Activated T-helper 2 cell treated with anti-CD3 and anti-CD28 coated beads, Interferon-gamma antibody, Interleukin-2, Interleukin-4, amounts not matched to agents 10 μg/mL and 5 μg/mL and 100 μg/mL, durations not matched to agents 14 hours and 24 hours and 36 hours (primary cell): ENCODE measurements at regions not wholly inside any gene's neighbourhood (a gene's known extent, or its start where the extent isn't known, plus 50 kb on each side); places are given as distances from the start of the nearest gene placed in this dataset.

Experiments used
- DNase-seq: peaks from one replicate; pipeline ENCODE4 v3.0.0; 2021; ENCODE audit warnings: low spot score
- H3K27ac Mint-ChIP-seq: one replicate; pipeline ENCODE4 v1.8.0; 2021; ENCODE audit warnings: mixed read lengths
- H3K27me3 Mint-ChIP-seq: one replicate; pipeline ENCODE4 v1.8.0; 2021; ENCODE audit warnings: low read depth, mixed read lengths
- H3K36me3 Mint-ChIP-seq: one replicate; pipeline ENCODE4 v1.8.0; 2021; ENCODE audit warnings: low read depth, mixed read lengths
- H3K4me1 Mint-ChIP-seq: one replicate; pipeline ENCODE4 v1.8.0; 2021; ENCODE audit warnings: low read depth, mixed read lengths
- H3K4me3 Mint-ChIP-seq: one replicate; pipeline ENCODE4 v1.8.0; 2021; ENCODE audit warnings: low read depth, mild to moderate bottlenecking, moderate library complexity, mixed read lengths
- H3K9me3 Mint-ChIP-seq: one replicate; pipeline ENCODE4 v1.8.0; 2021; ENCODE audit warnings: mixed read lengths
- intact Hi-C: fragments of 100-400 bp; cut with micrococcal nuclease; formaldehyde crosslinking; loops from one replicate; pipeline ENCODE4 v1.15.1; 2023

- Mint-ChIP-seq H3K27ac (no peak overlapping the region), H3K9me3 (peaks cover 13% of the 10 kb centered on the region), H3K4me1 (no peaks in the 10 kb centered on the region), H3K27me3 (no peaks in the 10 kb centered on the region), H3K4me3 (no peak overlapping the region), H3K36me3 (no peaks in the 10 kb centered on the region)
- no peak for DNase-seq
- intact Hi-C loops: no loop called here
Observed at GRCh38 chr13:67366533-67366932, 136.4 kb upstream of the PCDH9 start.

DNA sequence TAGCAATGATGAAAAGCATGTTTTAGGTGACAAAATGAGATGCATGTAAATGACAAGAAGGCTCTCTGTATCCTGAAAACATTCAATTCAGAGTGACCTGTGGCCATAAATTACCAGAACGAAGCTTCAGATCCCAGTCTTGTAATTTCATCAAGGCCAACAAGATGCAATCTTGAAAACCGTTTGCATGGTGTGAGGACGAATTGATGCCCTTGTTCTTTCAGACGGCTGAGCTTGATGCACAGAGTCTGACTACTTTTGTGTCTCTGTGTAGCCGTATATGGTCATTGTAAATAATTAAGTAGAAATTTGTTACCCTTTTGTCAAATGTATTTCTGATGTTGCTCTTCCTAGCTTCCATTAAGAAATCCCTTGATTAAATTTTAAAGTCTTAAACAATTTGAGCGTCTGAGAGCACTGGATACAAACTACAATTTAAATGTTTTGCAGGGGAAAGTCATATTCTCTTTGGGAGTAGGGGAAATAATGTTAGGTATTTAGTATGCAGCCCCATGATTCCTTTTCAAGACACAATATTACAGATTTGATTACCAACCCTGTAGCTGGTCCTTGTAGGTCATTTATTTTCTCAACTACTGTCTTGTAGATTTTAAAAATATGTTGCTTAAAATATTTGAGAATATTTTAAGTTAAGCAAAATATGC lies 125.8 kb upstream of the PCDH9 start:
- H3K27ac Mint-ChIP-seq: no peak overlapping the region
- no peaks in the 10 kb centered on the region for H3K27me3 Mint-ChIP-seq
- intact Hi-C loops: no loop called here
- DNase-seq: no peak
- no peaks in the 10 kb centered on the region for H3K36me3 Mint-ChIP-seq
- no peak overlapping the region for H3K4me3 Mint-ChIP-seq
- H3K4me1 Mint-ChIP-seq: no peaks in the 10 kb centered on the region
- no peaks in the 10 kb centered on the region for H3K9me3 Mint-ChIP-seq

DNA sequence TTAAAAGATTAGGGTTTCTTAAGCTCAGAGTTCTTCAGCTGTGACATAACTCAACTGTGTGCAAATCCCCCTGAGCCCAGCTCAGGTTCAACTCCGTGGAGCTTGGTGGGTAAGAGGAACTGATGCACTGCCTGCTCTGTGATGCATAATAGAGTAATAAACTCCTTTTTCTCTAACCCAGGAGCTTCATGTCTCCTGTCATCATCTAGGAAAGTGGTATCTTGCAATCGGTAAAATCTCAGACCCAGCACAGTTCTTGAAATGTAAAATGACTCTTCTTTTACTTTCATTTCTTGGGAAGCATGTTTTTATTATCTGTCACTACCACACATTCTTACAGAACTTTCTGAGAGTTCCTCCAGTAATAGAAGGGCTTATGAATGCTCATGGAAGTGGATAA lies 123.8 kb upstream of the PCDH9 start:
- Mint-ChIP-seq H3K4me1 (no peaks in the 10 kb centered on the region), H3K27me3 (no peaks in the 10 kb centered on the region), H3K36me3 (no peaks in the 10 kb centered on the region), H3K9me3 (no peaks in the 10 kb centered on the region), H3K4me3 (no peak overlapping the region), H3K27ac (no peak overlapping the region)
- intact Hi-C loops: no loop called here
- no peak for DNase-seq

- no peak overlapping the region for H3K27ac Mint-ChIP-seq
- H3K4me1 Mint-ChIP-seq: no peaks in the 10 kb centered on the region
- intact Hi-C loops: no loop called here
Observed at GRCh38 chr13:67353031-67353430, 122.9 kb upstream of the PCDH9 start.

DNA sequence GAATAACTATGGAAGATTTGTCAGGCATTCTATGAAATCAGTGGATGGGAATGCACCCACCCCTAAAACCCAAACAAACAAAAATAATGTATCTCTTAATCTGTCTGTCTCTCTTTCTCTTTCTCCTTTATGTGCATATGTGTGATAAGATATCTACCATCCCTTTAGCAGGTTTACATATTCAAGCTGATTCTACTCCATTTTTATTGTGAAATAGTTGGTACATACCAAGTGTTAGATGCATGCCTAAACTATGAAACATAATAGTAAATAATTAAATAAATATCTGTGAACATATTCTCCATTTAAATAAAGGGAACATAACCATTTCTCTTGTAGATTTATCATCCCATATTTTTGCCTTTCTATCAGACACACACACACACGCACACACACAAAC lies 121.8 kb upstream of the PCDH9 start:
- intact Hi-C loops: no loop called here
- no peak overlapping the region for H3K27ac Mint-ChIP-seq
- no peaks in the 10 kb centered on the region for H3K27me3 Mint-ChIP-seq
- H3K4me3 Mint-ChIP-seq: no peak overlapping the region
- DNase-seq: no peak
- peaks cover 6% of the 10 kb centered on the region for H3K9me3 Mint-ChIP-seq
- no peaks in the 10 kb centered on the region for H3K36me3 Mint-ChIP-seq
- no peaks in the 10 kb centered on the region for H3K4me1 Mint-ChIP-seq

More at GRCh38 chr13:67353031-67353430, 122.9 kb upstream of the PCDH9 start:
- no peak for DNase-seq
- no peaks in the 10 kb centered on the region for H3K36me3 Mint-ChIP-seq
- H3K4me3 Mint-ChIP-seq: no peak overlapping the region
- H3K9me3 Mint-ChIP-seq: peaks cover under 1% of the 10 kb centered on the region
- H3K27me3 Mint-ChIP-seq: no peaks in the 10 kb centered on the region

DNA sequence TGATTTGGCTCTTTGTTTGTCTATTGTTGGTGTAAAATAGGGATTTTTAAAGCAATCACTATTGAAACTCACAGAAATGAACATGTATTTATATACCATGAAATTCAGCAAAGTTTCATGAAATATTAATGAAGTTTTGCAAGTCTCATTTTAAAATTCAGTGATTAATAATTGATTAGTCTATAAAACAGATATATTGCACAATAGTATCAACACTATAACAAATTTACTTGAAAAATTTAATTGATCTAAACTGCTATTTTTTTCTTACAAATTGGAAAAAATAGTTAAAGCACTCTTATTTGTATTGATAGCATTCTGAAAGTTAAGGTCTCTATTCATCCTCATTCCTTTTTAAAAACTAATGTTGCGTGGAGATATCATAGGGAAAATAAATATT lies 121.0 kb upstream of the PCDH9 start:
- DNase-seq: no peak
- H3K4me1 Mint-ChIP-seq: no peaks in the 10 kb centered on the region
- H3K4me3 Mint-ChIP-seq: no peak overlapping the region
- H3K27me3 Mint-ChIP-seq: no peaks in the 10 kb centered on the region
- peaks cover 9% of the 10 kb centered on the region for H3K9me3 Mint-ChIP-seq
- H3K27ac Mint-ChIP-seq: no peak overlapping the region
- intact Hi-C loops: no loop called here
- H3K36me3 Mint-ChIP-seq: no peaks in the 10 kb centered on the region

- Mint-ChIP-seq H3K9me3 (peaks cover 28% of the 10 kb centered on the region), H3K36me3 (no peaks in the 10 kb centered on the region), H3K4me1 (no peaks in the 10 kb centered on the region), H3K27ac (no peak overlapping the region), H3K27me3 (no peaks in the 10 kb centered on the region), H3K4me3 (no peak overlapping the region)
- intact Hi-C loops: no loop called here
- no peak for DNase-seq
Observed at GRCh38 chr13:67343777-67344176, 113.6 kb upstream of the PCDH9 start.

GRCh38 chr13:67341406-67341805 lies 111.3 kb upstream of the PCDH9 start:
- Mint-ChIP-seq H3K9me3 (peaks cover 32% of the 10 kb centered on the region), H3K4me1 (no peaks in the 10 kb centered on the region), H3K36me3 (no peaks in the 10 kb centered on the region), H3K27ac (no peak overlapping the region), H3K27me3 (no peaks in the 10 kb centered on the region), H3K4me3 (no peak overlapping the region)
- DNase-seq: no peak
- intact Hi-C loops: no loop called here

GRCh38 chr13:67330149-67330548 lies 100.0 kb upstream of the PCDH9 start:
- H3K36me3 Mint-ChIP-seq: no peaks in the 10 kb centered on the region
- intact Hi-C loops: no loop called here
- no peak overlapping the region for H3K4me3 Mint-ChIP-seq
- H3K4me1 Mint-ChIP-seq: no peaks in the 10 kb centered on the region
- H3K27ac Mint-ChIP-seq: no peak overlapping the region
- no peak for DNase-seq
- no peaks in the 10 kb centered on the region for H3K27me3 Mint-ChIP-seq
- no peaks in the 10 kb centered on the region for H3K9me3 Mint-ChIP-seq

DNA sequence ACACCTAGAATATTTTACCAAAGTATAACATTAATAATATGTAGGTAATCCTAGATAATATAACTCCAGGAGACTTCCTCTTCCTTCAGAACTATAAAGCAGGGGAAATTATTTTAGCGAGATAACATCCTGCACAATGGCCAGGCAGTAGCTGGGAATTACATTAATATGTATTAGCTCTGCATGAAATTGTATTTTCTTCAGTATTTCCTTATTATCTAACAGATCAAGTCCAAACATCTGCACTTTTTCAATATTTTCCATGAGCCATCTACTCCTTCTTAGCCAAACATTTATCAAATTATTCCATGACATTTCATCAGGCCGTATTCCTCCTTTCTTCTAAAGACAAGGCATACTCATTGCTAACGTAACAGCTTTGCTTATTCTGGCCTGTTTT lies 98.8 kb upstream of the PCDH9 start:
- Mint-ChIP-seq H3K27me3 (no peaks in the 10 kb centered on the region), H3K27ac (no peak overlapping the region), H3K4me1 (no peaks in the 10 kb centered on the region), H3K4me3 (no peak overlapping the region), H3K9me3 (no peaks in the 10 kb centered on the region), H3K36me3 (no peaks in the 10 kb centered on the region)
- no peak for DNase-seq
- intact Hi-C loops: no loop called here

GRCh38 chr13:67318860-67319259 lies 88.7 kb upstream of the PCDH9 start:
- H3K27me3 Mint-ChIP-seq: no peaks in the 10 kb centered on the region
- no peak for DNase-seq
- H3K4me1 Mint-ChIP-seq: no peaks in the 10 kb centered on the region
- intact Hi-C loops: no loop called here
- H3K27ac Mint-ChIP-seq: no peak overlapping the region
- H3K4me3 Mint-ChIP-seq: no peak overlapping the region
- no peaks in the 10 kb centered on the region for H3K9me3 Mint-ChIP-seq
- H3K36me3 Mint-ChIP-seq: no peaks in the 10 kb centered on the region

DNA sequence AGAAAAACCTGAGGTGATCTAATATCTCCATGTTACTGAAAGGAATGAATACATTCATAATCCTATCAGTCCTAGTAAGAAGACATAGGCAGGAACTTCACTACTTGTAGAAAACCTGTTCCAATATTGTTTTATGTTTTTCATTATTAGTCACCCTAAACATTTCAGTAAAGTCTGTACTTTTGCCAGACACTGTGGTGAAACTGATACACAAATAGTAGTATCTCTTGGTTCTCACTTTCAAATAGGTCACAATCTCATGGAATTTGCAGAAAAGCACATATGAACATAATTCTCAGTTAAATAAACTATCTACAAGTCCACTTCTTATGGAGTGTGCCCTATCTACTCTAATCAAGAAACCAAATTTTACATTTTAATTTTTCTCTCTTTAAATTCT lies 88.3 kb upstream of the PCDH9 start:
- H3K27me3 Mint-ChIP-seq: no peaks in the 10 kb centered on the region
- no peaks in the 10 kb centered on the region for H3K9me3 Mint-ChIP-seq
- intact Hi-C loops: no loop called here
- no peak for DNase-seq
- H3K27ac Mint-ChIP-seq: no peak overlapping the region
- no peak overlapping the region for H3K4me3 Mint-ChIP-seq
- H3K4me1 Mint-ChIP-seq: no peaks in the 10 kb centered on the region
- no peaks in the 10 kb centered on the region for H3K36me3 Mint-ChIP-seq

GRCh38 chr13:67314405-67314804 lies 84.3 kb upstream of the PCDH9 start:
- no peaks in the 10 kb centered on the region for H3K9me3 Mint-ChIP-seq
- H3K4me3 Mint-ChIP-seq: no peak overlapping the region
- H3K27me3 Mint-ChIP-seq: no peaks in the 10 kb centered on the region
- intact Hi-C loops: no loop called here
- H3K36me3 Mint-ChIP-seq: no peaks in the 10 kb centered on the region
- no peak for DNase-seq
- H3K27ac Mint-ChIP-seq: no peak overlapping the region
- H3K4me1 Mint-ChIP-seq: no peaks in the 10 kb centered on the region
